A673 (cell line): ENCODE measurements at regions not wholly inside any gene's neighbourhood (a gene's known extent, or its start where the extent isn't known, plus 50 kb on each side); places are given as distances from the start of the nearest gene placed in this dataset.

Experiments used
- BruUV-seq: library from RNA; stranded (reverse); fragments of 400-500 nt; replicated peaks from 2 replicates; lab custom pipeline; 2021; lab: Mats Ljungman, UMichigan
- CTCF ChIA-PET: fragments of 300-600 bp; sonication (Branson Sonifier 250); formaldehyde crosslinking; loops from one replicate; lab custom pipeline; 2022; ENCODE audit warnings: antibody characterized with exemption; lab: Charles Lee
- POLR2A ChIA-PET: fragments of 300-600 bp; sonication (Branson Sonifier 250); formaldehyde crosslinking; loops from one replicate; lab custom pipeline; 2022; ENCODE audit warnings: antibody characterized with exemption; ENCODE audit not compliant: low non-redundant PET; lab: Charles Lee
- DNase-seq: peaks from one replicate; pipeline ENCODE4 v3.0.0-alpha.2; 2015; ENCODE audit warnings: low spot score
- H3K27ac ChIP-seq: fragments of 200-600 bp; sonication (generic); 2 replicates; pipeline ENCODE4 v1.5.1; 2016; ENCODE audit warnings: mixed run types, low read depth, mild to moderate bottlenecking, mixed read lengths, antibody characterized with exemption, low read length; ENCODE audit not compliant: poor library complexity, severe bottlenecking
- H3K27me3 ChIP-seq: fragments of 200-600 bp; sonication (generic); replicated peaks from 2 replicates; pipeline ENCODE4 v1.6.1; 2017; ENCODE audit warnings: mixed run types, low read depth, mild to moderate bottlenecking, mixed read lengths, antibody characterized with exemption, low read length; ENCODE audit not compliant: insufficient read depth, poor library complexity
- H3K36me3 ChIP-seq: fragments of 200-600 bp; sonication (generic); 2 replicates; pipeline ENCODE4 v1.6.1; 2016; ENCODE audit warnings: mixed run types, mild to moderate bottlenecking, mixed read lengths, antibody characterized with exemption, low read length; ENCODE audit not compliant: insufficient read depth, poor library complexity, severe bottlenecking
- H3K4me1 ChIP-seq: fragments of 200-600 bp; sonication (generic); 2 replicates; pipeline ENCODE4 v1.6.1; 2017; ENCODE audit warnings: mixed run types, mild to moderate bottlenecking, mixed read lengths, antibody characterized with exemption, low read length; ENCODE audit not compliant: insufficient read depth, poor library complexity, severe bottlenecking
- H3K4me3 ChIP-seq: fragments of 200-600 bp; sonication (generic); 2 replicates; pipeline ENCODE4 v1.5.1; 2016; ENCODE audit warnings: low read depth, mixed run types, mild to moderate bottlenecking, mixed read lengths, low read length; ENCODE audit not compliant: poor library complexity, severe bottlenecking
- H3K9me3 ChIP-seq: fragments of 200-600 bp; sonication (generic); 2 replicates; pipeline ENCODE4 v1.6.1; 2016; ENCODE audit warnings: mixed run types, low read depth, mild to moderate bottlenecking, mixed read lengths, antibody characterized with exemption, low read length; ENCODE audit not compliant: poor library complexity, severe bottlenecking
- CTCF ChIP-seq: fragments of 300-800, 200-600 bp; sonication (generic); conservative IDR thresholded peaks from 2 replicates; pipeline ENCODE4 v1.5.1; 2017; ENCODE audit warnings: low read depth, mild to moderate bottlenecking, antibody characterized with exemption, low read length, moderate library complexity, mixed read lengths
- EZH2 ChIP-seq: fragments of 200-600 bp; sonication (generic); IDR thresholded peaks from 2 replicates; pipeline ENCODE4 v1.6.1; 2017; ENCODE audit warnings: borderline replicate concordance, low read depth, mild to moderate bottlenecking, mixed read lengths, antibody characterized with exemption, low read length; ENCODE audit not compliant: poor library complexity, severe bottlenecking
- intact Hi-C: fragments of 100-400 bp; cut with micrococcal nuclease; formaldehyde crosslinking; loops from one replicate; pipeline ENCODE4 v1.10.0; 2022; ENCODE audit not compliant: unreplicated experiment

GRCh38 chr5:153350175-153350883 lies 140.1 kb upstream of the GRIA1 start:
- TF ChIP-seq CTCF (no peak), EZH2 (no peak)
- BruUV-seq, result no TSS peak
- H3K9me3 ChIP-seq, result no peaks in the 10 kb centered on the region
- peaks cover 65% of the 10 kb centered on the region for H3K27me3 ChIP-seq
- no peak overlapping the region for H3K4me3 ChIP-seq
- no peak overlapping the region for H3K27ac ChIP-seq
- H3K4me1 ChIP-seq, result no peaks in the 10 kb centered on the region
- no peaks in the 10 kb centered on the region for H3K36me3 ChIP-seq
- DNase-seq, result no peak
- intact Hi-C loops, result no loop called here
- ChIA-PET POLR2A (no interaction called here), CTCF (no interaction called here)

- intact Hi-C loops, result no loop called here
Observed at GRCh38 chr5:153352685-153353219, 137.7 kb upstream of the GRIA1 start.

GRCh38 chr5:153357493-153358112 lies 132.9 kb upstream of the GRIA1 start:
- Histone ChIP-seq H3K9me3 (no peaks in the 10 kb centered on the region), H3K4me3 (no peak overlapping the region), H3K27me3 (peaks cover 22% of the 10 kb centered on the region), H3K4me1 (no peaks in the 10 kb centered on the region), H3K27ac (no peak overlapping the region), H3K36me3 (no peaks in the 10 kb centered on the region)
- DNase-seq, result no peak
- CTCF ChIA-PET, result no interaction called here
- BruUV-seq, result no TSS peak
- POLR2A ChIA-PET, result no interaction called here
- no peak for TF ChIP-seq CTCF
- no peak for TF ChIP-seq EZH2
- intact Hi-C loops, result no loop called here

More at GRCh38 chr5:153352685-153353219, 137.7 kb upstream of the GRIA1 start:
- H3K4me1 ChIP-seq, result no peaks in the 10 kb centered on the region
- BruUV-seq, result no TSS peak
- ChIA-PET CTCF (no interaction called here), POLR2A (no interaction called here)
- H3K27ac ChIP-seq, result no peak overlapping the region
- no peak for TF ChIP-seq EZH2
- TF ChIP-seq CTCF, result no peak
- no peak overlapping the region for H3K4me3 ChIP-seq
- no peaks in the 10 kb centered on the region for H3K36me3 ChIP-seq
- H3K27me3 ChIP-seq, result peaks cover 64% of the 10 kb centered on the region
- DNase-seq, result no peak
- no peaks in the 10 kb centered on the region for H3K9me3 ChIP-seq
